GM23338 (cell line): ENCODE measurements at regions not wholly inside any gene's neighbourhood (a gene's known extent, or its start where the extent isn't known, plus 50 kb on each side); places are given as distances from the start of the nearest gene placed in this dataset.

ENCODE experiments used
- ATAC-seq: fragments of 200-7000 bp; cut with Tn5 transposase; 3 replicates; pipeline ENCODE4 v1.9.1; 2020
- DNase-seq: peaks from one replicate; pipeline ENCODE4 v3.0.0-alpha.2; 2015; ENCODE audit warnings: low spot score
- H2AFZ ChIP-seq: fragments of 200-600 bp; sonication (generic); 2 replicates; pipeline ENCODE4 v1.8.0; 2016; ENCODE audit warnings: antibody characterized with exemption, mild to moderate bottlenecking, moderate library complexity
- H3F3A ChIP-seq: fragments of 200-600 bp; sonication (generic); replicated peaks from 2 replicates; pipeline ENCODE4 v1.8.0; 2017; ENCODE audit warnings: antibody characterized with exemption, mixed run types, low read depth
- H3K27ac ChIP-seq: fragments of 200-600 bp; sonication (generic); 2 replicates; pipeline ENCODE4 v1.6.1; 2016; ENCODE audit warnings: low read depth
- H3K27me3 ChIP-seq: fragments of 200-600 bp; sonication (generic); 2 replicates; pipeline ENCODE4 v1.8.0; 2016; ENCODE audit warnings: mild to moderate bottlenecking, mixed run types, moderate library complexity; ENCODE audit not compliant: insufficient read depth
- H3K36me3 ChIP-seq: fragments of 200-600 bp; sonication (generic); 2 replicates; pipeline ENCODE4 v1.8.0; 2016; ENCODE audit warnings: mild to moderate bottlenecking; ENCODE audit not compliant: insufficient read depth
- H3K4me1 ChIP-seq: fragments of 200-600 bp; sonication (generic); 2 replicates; pipeline ENCODE4 v1.8.0; 2016; ENCODE audit warnings: mild to moderate bottlenecking, moderate library complexity; ENCODE audit not compliant: insufficient read depth
- H3K4me2 ChIP-seq: fragments of 200-600 bp; sonication (generic); 2 replicates; pipeline ENCODE4 v1.7.1; 2017; ENCODE audit warnings: mixed run types
- H3K4me3 ChIP-seq: fragments of 200-600 bp; sonication (generic); 2 replicates; pipeline ENCODE4 v1.6.1; 2016; ENCODE audit warnings: mixed run types
- H3K79me2 ChIP-seq: fragments of 200-600 bp; sonication (generic); replicated peaks from 2 replicates; pipeline ENCODE4 v1.8.0; 2017; ENCODE audit warnings: mild to moderate bottlenecking; ENCODE audit not compliant: insufficient read depth
- H3K9me2 ChIP-seq: fragments of 200-600 bp; sonication (generic); 2 replicates; pipeline ENCODE4 v1.8.0; 2017; ENCODE audit not compliant: insufficient read depth
- H4K20me1 ChIP-seq: fragments of 200-600 bp; sonication (generic); replicated peaks from 2 replicates; pipeline ENCODE4 v1.8.0; 2017; ENCODE audit warnings: mild to moderate bottlenecking; ENCODE audit not compliant: insufficient read depth
- H3K27ac Mint-ChIP-seq: 2 replicates; pipeline ENCODE4 v1.8.0; 2020; ENCODE audit warnings: inconsistent platforms, mild to moderate bottlenecking, moderate library complexity, mixed read lengths
- H3K27me3 Mint-ChIP-seq: 3 replicates; pipeline ENCODE4 v1.8.0; 2022; ENCODE audit warnings: low read depth, mild to moderate bottlenecking, moderate library complexity, mixed read lengths, inconsistent platforms; ENCODE audit not compliant: insufficient read depth, poor library complexity
- H3K36me3 Mint-ChIP-seq: 3 replicates; pipeline ENCODE4 v1.8.0; 2021; ENCODE audit warnings: low read depth, mild to moderate bottlenecking, inconsistent platforms, moderate library complexity, mixed read lengths
- H3K4me1 Mint-ChIP-seq: 3 replicates; pipeline ENCODE4 v1.8.0; 2020; ENCODE audit warnings: mild to moderate bottlenecking, inconsistent platforms, mixed read lengths
- H3K4me3 Mint-ChIP-seq: 3 replicates; pipeline ENCODE4 v1.8.0; 2021; ENCODE audit warnings: moderate library complexity, mild to moderate bottlenecking, inconsistent platforms, mixed read lengths
- H3K9me3 Mint-ChIP-seq: 3 replicates; pipeline ENCODE4 v1.8.0; 2020; ENCODE audit warnings: moderate library complexity, mild to moderate bottlenecking, inconsistent platforms, mixed read lengths
- CREB1 ChIP-seq: fragments of 250-450 bp; sonication (Bioruptor Pico); IDR thresholded peaks from 2 replicates; pipeline ENCODE4 v1.5.0; 2020; ENCODE audit warnings: low read depth, mild to moderate bottlenecking, moderate library complexity
- EZH2 ChIP-seq: fragments of 200-600 bp; sonication (generic); IDR thresholded peaks from one replicate; pipeline ENCODE4 v1.8.0; 2017; ENCODE audit warnings: antibody characterized with exemption, mild to moderate bottlenecking, low read depth; ENCODE audit not compliant: unreplicated experiment
- EZH2phosphoT487 ChIP-seq: fragments of 200-600 bp; sonication (generic); IDR thresholded peaks from one replicate; pipeline ENCODE4 v1.8.1; 2018; ENCODE audit warnings: antibody characterized with exemption; ENCODE audit not compliant: unreplicated experiment
- JUNB ChIP-seq: IDR thresholded peaks from one replicate; pipeline ENCODE4 v1.6.1; 2016; ENCODE audit warnings: antibody characterized with exemption; ENCODE audit not compliant: unreplicated experiment
- NANOG ChIP-seq: IDR thresholded peaks from 2 replicates; pipeline ENCODE4 v1.6.1; 2016; ENCODE audit warnings: antibody characterized with exemption, borderline replicate concordance
- POLR2AphosphoS5 ChIP-seq: IDR thresholded peaks from 2 replicates; pipeline ENCODE4 v1.6.1; 2016; ENCODE audit warnings: antibody characterized with exemption, low read depth
- STAT1 ChIP-seq: IDR thresholded peaks from one replicate; pipeline ENCODE4 v1.6.1; 2016; ENCODE audit warnings: antibody characterized with exemption; ENCODE audit not compliant: unreplicated experiment
- ZNF114 ChIP-seq: fragments of 250-450 bp; sonication (Bioruptor Pico); IDR thresholded peaks from 2 replicates; pipeline ENCODE4 v1.5.0; 2020; ENCODE audit warnings: mild to moderate bottlenecking, moderate library complexity
- ZNF331 ChIP-seq: fragments of 250-450 bp; sonication (Bioruptor Pico); IDR thresholded peaks from 2 replicates; pipeline ENCODE4 v1.5.0; 2020; ENCODE audit warnings: low read depth, mild to moderate bottlenecking, moderate library complexity
- ZNF462 ChIP-seq: fragments of 250-450 bp; sonication (Bioruptor Pico); IDR thresholded peaks from 2 replicates; pipeline ENCODE4 v1.5.0; 2020; ENCODE audit warnings: mild to moderate bottlenecking, moderate library complexity
- TF ChIP-seq, protein P1 (sequence below): IDR thresholded peaks from one replicate; pipeline ENCODE4 v1.6.1; 2018; ENCODE audit warnings: antibody characterized with exemption; ENCODE audit not compliant: unreplicated experiment
- TF ChIP-seq, protein P2 (sequence below), 2 experiments: fragments of 200-600 bp in 1 of 2; sonication (generic) in 1 of 2; conservative IDR thresholded peaks; 2 replicates each; pipeline versions ENCODE4 v1.5.1 to v1.6.1; 2016 to 2017; ENCODE audit warnings: antibody characterized with exemption in 2 of 2, low read depth in 2 of 2, mild to moderate bottlenecking in 2 of 2, moderate library complexity in 1 of 2
- TF ChIP-seq, protein P3 (sequence below): IDR thresholded peaks from 2 replicates; pipeline ENCODE4 v1.6.1; 2016; ENCODE audit warnings: antibody characterized with exemption

DNA sequence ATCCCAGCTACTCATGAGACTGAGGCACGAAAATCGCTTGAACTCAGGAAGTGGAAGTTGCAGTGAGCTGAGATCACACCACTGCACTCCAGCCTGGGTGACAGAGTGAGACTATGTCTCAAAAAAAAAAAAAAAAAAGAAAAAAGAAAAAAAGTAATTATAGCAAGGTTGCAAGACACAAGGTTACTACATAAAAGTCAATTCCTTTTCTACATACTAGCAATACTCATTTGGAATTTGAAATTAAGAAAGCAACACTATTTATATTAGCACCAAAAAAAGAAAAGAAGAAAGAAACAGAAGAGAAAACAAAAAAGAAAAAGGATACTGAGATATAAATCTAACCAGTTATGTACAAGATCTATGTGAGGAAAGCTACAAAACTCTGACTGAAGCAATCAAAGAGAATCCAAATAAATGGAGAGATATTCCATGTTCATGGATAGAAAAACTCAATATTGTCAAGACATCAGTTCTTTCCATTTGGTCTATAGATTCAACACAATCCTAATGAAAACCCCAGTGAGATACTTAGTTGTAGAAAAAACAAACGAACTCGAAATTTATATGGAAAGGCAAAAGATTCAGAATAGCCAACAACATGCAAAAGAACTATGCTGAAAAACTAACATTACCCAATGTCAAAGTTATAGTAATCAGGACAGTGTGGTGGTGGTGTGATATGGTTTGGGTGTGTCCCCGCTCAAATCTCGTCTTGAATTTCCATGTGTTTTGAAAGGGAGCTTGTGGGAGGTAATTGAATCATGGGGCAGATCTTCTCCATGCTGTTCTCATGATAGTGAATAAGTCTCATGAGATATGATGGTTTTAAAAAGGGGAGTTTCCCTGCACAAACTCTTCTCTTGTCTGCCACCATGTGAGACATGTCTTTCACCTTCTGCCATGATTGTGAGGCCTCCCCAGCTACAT lies 73.3 kb downstream of the GPX5 start:
- Histone ChIP-seq H3K4me1 (no peaks in the 10 kb centered on the region), H3K4me3 (no peak overlapping the region), H3K9me2 (no peaks in the 10 kb centered on the region), H3K27me3 (no peaks in the 10 kb centered on the region), H3K36me3 (no peaks in the 10 kb centered on the region), H3K79me2 (no peaks in the 10 kb centered on the region), H3K27ac (no peak overlapping the region), H2AFZ (no peak overlapping the region), H3F3A (no peaks in the 10 kb centered on the region), H3K4me2 (no peak overlapping the region), H4K20me1 (no peaks in the 10 kb centered on the region)
- Mint-ChIP-seq H3K27ac (no peak overlapping the region), H3K4me3 (peak overlapping the region; percentile 46; the same call in 2 of the 3 replicates), H3K9me3 (peaks cover 4% of the 10 kb centered on the region; the same call in 1 of the 3 replicates), H3K36me3 (no peaks in the 10 kb centered on the region), H3K4me1 (no peaks in the 10 kb centered on the region), H3K27me3 (peaks cover 11% of the 10 kb centered on the region)
- DNase-seq, result no peak
- no peak for ATAC-seq
- TF ChIP-seq, protein P1, sequence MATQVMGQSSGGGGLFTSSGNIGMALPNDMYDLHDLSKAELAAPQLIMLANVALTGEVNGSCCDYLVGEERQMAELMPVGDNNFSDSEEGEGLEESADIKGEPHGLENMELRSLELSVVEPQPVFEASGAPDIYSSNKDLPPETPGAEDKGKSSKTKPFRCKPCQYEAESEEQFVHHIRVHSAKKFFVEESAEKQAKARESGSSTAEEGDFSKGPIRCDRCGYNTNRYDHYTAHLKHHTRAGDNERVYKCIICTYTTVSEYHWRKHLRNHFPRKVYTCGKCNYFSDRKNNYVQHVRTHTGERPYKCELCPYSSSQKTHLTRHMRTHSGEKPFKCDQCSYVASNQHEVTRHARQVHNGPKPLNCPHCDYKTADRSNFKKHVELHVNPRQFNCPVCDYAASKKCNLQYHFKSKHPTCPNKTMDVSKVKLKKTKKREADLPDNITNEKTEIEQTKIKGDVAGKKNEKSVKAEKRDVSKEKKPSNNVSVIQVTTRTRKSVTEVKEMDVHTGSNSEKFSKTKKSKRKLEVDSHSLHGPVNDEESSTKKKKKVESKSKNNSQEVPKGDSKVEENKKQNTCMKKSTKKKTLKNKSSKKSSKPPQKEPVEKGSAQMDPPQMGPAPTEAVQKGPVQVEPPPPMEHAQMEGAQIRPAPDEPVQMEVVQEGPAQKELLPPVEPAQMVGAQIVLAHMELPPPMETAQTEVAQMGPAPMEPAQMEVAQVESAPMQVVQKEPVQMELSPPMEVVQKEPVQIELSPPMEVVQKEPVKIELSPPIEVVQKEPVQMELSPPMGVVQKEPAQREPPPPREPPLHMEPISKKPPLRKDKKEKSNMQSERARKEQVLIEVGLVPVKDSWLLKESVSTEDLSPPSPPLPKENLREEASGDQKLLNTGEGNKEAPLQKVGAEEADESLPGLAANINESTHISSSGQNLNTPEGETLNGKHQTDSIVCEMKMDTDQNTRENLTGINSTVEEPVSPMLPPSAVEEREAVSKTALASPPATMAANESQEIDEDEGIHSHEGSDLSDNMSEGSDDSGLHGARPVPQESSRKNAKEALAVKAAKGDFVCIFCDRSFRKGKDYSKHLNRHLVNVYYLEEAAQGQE, result no peak
- TF ChIP-seq EZH2 (no peak), ZNF114 (no peak), ZNF331 (CRISPR knock-in tag) (no peak), POLR2AphosphoS5 (no peak), ZNF462 (CRISPR knock-in tag) (no peak), NANOG (no peak), STAT1 (no peak), CREB1 (CRISPR knock-in tag) (no peak), JUNB (no peak), EZH2phosphoT487 (no peak)
- TF ChIP-seq, protein P2, sequence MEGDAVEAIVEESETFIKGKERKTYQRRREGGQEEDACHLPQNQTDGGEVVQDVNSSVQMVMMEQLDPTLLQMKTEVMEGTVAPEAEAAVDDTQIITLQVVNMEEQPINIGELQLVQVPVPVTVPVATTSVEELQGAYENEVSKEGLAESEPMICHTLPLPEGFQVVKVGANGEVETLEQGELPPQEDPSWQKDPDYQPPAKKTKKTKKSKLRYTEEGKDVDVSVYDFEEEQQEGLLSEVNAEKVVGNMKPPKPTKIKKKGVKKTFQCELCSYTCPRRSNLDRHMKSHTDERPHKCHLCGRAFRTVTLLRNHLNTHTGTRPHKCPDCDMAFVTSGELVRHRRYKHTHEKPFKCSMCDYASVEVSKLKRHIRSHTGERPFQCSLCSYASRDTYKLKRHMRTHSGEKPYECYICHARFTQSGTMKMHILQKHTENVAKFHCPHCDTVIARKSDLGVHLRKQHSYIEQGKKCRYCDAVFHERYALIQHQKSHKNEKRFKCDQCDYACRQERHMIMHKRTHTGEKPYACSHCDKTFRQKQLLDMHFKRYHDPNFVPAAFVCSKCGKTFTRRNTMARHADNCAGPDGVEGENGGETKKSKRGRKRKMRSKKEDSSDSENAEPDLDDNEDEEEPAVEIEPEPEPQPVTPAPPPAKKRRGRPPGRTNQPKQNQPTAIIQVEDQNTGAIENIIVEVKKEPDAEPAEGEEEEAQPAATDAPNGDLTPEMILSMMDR (conservative IDR thresholded peaks at IDR 0.05; ENCODE audit: low read depth in 2 of 2), result no peak
- TF ChIP-seq, protein P3, sequence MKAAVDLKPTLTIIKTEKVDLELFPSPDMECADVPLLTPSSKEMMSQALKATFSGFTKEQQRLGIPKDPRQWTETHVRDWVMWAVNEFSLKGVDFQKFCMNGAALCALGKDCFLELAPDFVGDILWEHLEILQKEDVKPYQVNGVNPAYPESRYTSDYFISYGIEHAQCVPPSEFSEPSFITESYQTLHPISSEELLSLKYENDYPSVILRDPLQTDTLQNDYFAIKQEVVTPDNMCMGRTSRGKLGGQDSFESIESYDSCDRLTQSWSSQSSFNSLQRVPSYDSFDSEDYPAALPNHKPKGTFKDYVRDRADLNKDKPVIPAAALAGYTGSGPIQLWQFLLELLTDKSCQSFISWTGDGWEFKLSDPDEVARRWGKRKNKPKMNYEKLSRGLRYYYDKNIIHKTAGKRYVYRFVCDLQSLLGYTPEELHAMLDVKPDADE, result no peak
